ENCODE measurements at regions not wholly inside any gene's neighbourhood (a gene's known extent, or its start where the extent isn't known, plus 50 kb on each side); places are given as distances from the start of the nearest gene placed in this dataset.

DNA sequence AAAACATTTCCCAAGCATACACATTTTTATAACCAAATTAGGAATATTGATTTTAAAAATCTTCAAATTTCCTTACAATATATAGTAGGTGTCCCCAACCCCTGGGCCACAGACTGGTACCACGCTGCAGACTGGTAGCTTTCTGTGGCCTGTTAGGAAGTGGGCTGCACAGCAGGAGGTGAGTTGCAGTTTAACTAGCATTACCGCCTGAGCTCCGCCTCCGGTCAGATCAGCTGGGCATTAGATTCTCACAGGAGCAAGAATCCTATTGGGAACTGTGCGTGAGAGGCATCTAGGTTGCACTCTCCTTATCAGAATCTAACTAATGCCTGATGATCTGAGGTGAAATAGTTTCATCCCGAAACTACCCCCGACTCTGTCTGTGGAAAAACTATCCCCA is 62.1 kb downstream of the ZWINT start:
- H3K27ac Mint-ChIP-seq = no peak overlapping the region
- H3K36me3 Mint-ChIP-seq = no peaks in the 10 kb centered on the region
- H3K4me3 Mint-ChIP-seq = no peak overlapping the region
- no peaks in the 10 kb centered on the region for H3K9me3 Mint-ChIP-seq
- no peak for DNase-seq (ENCODE audit: low spot score in 2 of 2, unreplicated experiment in 2 of 2)
- TF ChIP-seq, protein P1, sequence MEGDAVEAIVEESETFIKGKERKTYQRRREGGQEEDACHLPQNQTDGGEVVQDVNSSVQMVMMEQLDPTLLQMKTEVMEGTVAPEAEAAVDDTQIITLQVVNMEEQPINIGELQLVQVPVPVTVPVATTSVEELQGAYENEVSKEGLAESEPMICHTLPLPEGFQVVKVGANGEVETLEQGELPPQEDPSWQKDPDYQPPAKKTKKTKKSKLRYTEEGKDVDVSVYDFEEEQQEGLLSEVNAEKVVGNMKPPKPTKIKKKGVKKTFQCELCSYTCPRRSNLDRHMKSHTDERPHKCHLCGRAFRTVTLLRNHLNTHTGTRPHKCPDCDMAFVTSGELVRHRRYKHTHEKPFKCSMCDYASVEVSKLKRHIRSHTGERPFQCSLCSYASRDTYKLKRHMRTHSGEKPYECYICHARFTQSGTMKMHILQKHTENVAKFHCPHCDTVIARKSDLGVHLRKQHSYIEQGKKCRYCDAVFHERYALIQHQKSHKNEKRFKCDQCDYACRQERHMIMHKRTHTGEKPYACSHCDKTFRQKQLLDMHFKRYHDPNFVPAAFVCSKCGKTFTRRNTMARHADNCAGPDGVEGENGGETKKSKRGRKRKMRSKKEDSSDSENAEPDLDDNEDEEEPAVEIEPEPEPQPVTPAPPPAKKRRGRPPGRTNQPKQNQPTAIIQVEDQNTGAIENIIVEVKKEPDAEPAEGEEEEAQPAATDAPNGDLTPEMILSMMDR (IDR thresholded peaks at IDR 0.05; ENCODE audit: unreplicated experiment) = no peak
- peaks cover 3% of the 10 kb centered on the region for H3K27me3 Mint-ChIP-seq (ENCODE audit: low read depth)
- peaks cover 4% of the 10 kb centered on the region for H3K4me1 Mint-ChIP-seq

DNA sequence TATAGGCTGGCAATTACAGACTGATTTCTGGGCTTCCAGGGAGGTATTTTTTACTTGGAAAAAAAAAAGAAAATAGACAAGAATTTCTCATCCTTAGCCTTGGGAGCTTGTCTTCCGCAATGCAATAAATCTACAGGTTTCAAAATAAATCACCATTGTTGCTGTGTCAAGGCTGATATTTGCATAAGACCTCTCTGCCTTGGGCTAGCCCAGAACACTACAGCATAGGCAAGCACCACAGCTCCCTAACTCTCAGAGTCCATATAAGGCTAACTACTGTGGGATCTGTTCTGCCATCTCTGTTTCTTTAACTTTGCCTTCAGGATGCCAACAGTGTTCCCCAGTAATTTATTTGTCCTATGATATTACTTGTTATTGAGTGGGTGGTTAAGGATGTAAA is 64.4 kb downstream of the ZWINT start:
- no peak overlapping the region for H3K4me3 Mint-ChIP-seq
- peaks cover 2% of the 10 kb centered on the region for H3K27me3 Mint-ChIP-seq (ENCODE audit: low read depth)
- no peaks in the 10 kb centered on the region for H3K36me3 Mint-ChIP-seq

DNA sequence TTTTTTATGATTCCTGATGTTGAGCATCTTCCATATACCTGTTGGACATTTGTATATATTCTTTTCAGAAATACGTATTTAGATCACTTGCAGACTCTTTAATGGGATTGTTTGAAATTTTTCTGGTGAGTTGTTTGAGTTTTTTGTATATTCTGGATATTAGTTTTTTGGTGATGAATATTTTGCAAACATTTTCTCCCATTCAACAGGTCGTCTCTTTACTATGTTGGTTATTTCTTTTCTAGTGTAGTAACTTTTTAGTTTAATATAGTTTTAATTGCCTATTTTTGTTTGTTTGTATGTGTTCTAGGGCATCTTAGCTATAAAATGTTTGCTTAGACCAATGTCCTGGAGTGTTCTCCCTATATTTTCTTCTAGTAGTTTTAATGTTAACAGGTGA is 72.7 kb downstream of the ZWINT start:
- TF ChIP-seq, protein P1 (IDR thresholded peaks at IDR 0.05; ENCODE audit: unreplicated experiment) = no peak
- Mint-ChIP-seq H3K9me3 (peaks cover 28% of the 10 kb centered on the region), H3K27ac (no peak overlapping the region), H3K4me3 (no peak overlapping the region), H3K36me3 (no peaks in the 10 kb centered on the region), H3K4me1 (no peaks in the 10 kb centered on the region), H3K27me3 (ENCODE audit: low read depth) (peaks cover 11% of the 10 kb centered on the region)
- DNase-seq (ENCODE audit: low spot score in 2 of 2, unreplicated experiment in 2 of 2) = no peak

More for the DNA sequence above, 64.4 kb downstream of the ZWINT start:
- Mint-ChIP-seq H3K4me1 (peaks cover 6% of the 10 kb centered on the region), H3K9me3 (peaks cover 8% of the 10 kb centered on the region), H3K27ac (no peak overlapping the region)
- TF ChIP-seq, protein P1 (IDR thresholded peaks at IDR 0.05; ENCODE audit: unreplicated experiment) = no peak
- no peak for DNase-seq (ENCODE audit: low spot score in 2 of 2, unreplicated experiment in 2 of 2)

DNA sequence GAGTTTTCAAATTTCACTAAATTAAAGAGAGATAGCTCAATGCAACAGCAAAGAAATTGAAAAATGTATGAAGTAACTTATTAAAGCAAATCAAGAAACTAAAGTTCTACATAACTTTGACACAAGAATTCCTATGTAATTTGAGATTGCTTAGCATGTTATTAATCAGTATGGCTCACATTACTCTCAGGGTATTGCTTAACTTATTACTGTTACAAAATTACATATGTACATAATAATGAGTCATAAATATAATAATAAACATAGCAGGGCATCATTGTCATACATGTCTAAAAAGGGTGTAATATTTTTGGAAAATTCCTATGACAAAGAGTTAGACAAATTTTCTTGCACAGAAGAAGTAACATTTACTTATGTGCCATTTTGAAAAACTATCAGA is 75.0 kb downstream of the ZWINT start:
- no peaks in the 10 kb centered on the region for H3K4me1 Mint-ChIP-seq
- H3K27ac Mint-ChIP-seq = no peak overlapping the region
- DNase-seq (ENCODE audit: low spot score in 2 of 2, unreplicated experiment in 2 of 2) = no peak
- peaks cover 14% of the 10 kb centered on the region for H3K9me3 Mint-ChIP-seq
- TF ChIP-seq, protein P1 (IDR thresholded peaks at IDR 0.05; ENCODE audit: unreplicated experiment) = no peak
- H3K36me3 Mint-ChIP-seq = no peaks in the 10 kb centered on the region
- peaks cover 13% of the 10 kb centered on the region for H3K27me3 Mint-ChIP-seq (ENCODE audit: low read depth)
- H3K4me3 Mint-ChIP-seq = no peak overlapping the region

DNA sequence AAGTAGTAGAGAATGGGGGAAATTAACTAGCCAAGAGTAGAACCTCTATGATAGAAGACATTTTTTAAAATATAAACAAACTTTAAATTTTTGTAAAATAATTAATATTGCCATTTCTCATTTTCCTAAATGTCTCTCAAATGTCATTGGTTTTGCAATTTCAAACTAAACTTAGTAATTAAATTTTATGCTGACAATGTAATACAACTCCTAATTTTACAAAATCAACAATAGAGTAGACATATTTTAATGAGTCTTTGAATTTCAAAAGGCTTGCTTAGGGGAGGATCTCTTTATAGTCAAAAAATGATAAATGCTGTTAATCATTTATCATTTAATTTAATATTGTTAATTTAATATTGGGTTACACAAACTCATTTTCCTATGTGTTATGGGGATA is 81.8 kb downstream of the ZWINT start:
- H3K36me3 Mint-ChIP-seq = no peaks in the 10 kb centered on the region
- no peak overlapping the region for H3K27ac Mint-ChIP-seq
- no peaks in the 10 kb centered on the region for H3K9me3 Mint-ChIP-seq
- H3K4me3 Mint-ChIP-seq = no peak overlapping the region
- H3K4me1 Mint-ChIP-seq = peaks cover 2% of the 10 kb centered on the region
- TF ChIP-seq, protein P1 (IDR thresholded peaks at IDR 0.05; ENCODE audit: unreplicated experiment) = no peak
- no peak for DNase-seq (ENCODE audit: low spot score in 2 of 2, unreplicated experiment in 2 of 2)
- peaks cover 14% of the 10 kb centered on the region for H3K27me3 Mint-ChIP-seq (ENCODE audit: low read depth)

DNA sequence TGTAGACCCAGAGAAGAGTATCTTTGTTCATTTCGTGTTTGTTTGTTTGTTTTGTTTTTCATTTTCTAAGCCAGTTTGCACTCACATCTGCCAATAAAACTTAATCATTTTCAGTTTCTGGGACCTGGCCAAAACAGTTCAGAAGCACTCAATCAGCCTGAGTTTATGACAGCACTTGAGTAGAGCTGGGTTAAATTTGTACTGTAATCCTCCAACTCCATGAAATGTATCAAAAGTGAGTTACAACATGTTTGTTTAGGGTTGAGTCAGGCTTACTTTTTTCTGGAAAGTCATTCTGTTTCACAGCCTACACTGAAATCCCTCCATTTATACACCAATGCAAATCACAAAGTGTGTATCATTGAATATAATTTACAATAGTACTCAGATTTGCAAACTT is 91.9 kb downstream of the ZWINT start:
- DNase-seq (ENCODE audit: low spot score in 2 of 2, unreplicated experiment in 2 of 2) = no peak
- no peaks in the 10 kb centered on the region for H3K36me3 Mint-ChIP-seq
- TF ChIP-seq, protein P1 (IDR thresholded peaks at IDR 0.05; ENCODE audit: unreplicated experiment) = no peak
- no peak overlapping the region for H3K4me3 Mint-ChIP-seq
- no peaks in the 10 kb centered on the region for H3K9me3 Mint-ChIP-seq
- no peak overlapping the region for H3K27ac Mint-ChIP-seq
- H3K4me1 Mint-ChIP-seq = no peaks in the 10 kb centered on the region
- H3K27me3 Mint-ChIP-seq (ENCODE audit: low read depth) = peaks cover 13% of the 10 kb centered on the region
